LNCaP clone FGC (cell line): ENCODE measurements at regions not wholly inside any gene's neighbourhood (a gene's known extent, or its start where the extent isn't known, plus 50 kb on each side); places are given as distances from the start of the nearest gene placed in this dataset.

Experiments
- DNase-seq: peaks from one replicate; pipeline ENCODE4 v3.0.0-alpha.2; 2011; ENCODE audit warnings: low read depth
- H3K4me3 ChIP-seq: 2 replicates; pipeline ENCODE4 v1.5.1; 2011; ENCODE audit warnings: mild to moderate bottlenecking, low read depth, low read length, control low read depth
- CTCF ChIP-seq: IDR thresholded peaks from 2 replicates; pipeline ENCODE4 v1.5.1; 2012; ENCODE audit warnings: mild to moderate bottlenecking; ENCODE audit not compliant: control insufficient read depth, insufficient read depth; ENCODE audit errors: extremely low read depth

- H3K4me3 ChIP-seq: no peak overlapping the region
- no peak for DNase-seq
- TF ChIP-seq CTCF: no peak
Observed at GRCh38 chr20:5492937-5493336, 117.9 kb downstream of the GPCPD1 start.

- H3K4me3 ChIP-seq: no peak overlapping the region
- TF ChIP-seq CTCF: no peak
- DNase-seq: no peak
Observed at GRCh38 chr20:5491455-5491854, 119.4 kb downstream of the GPCPD1 start.

- TF ChIP-seq CTCF: no peak
- no peak for DNase-seq
- no peak overlapping the region for H3K4me3 ChIP-seq
Observed at GRCh38 chr20:5489601-5490000, 121.2 kb downstream of the GPCPD1 start.

- H3K4me3 ChIP-seq: no peak overlapping the region
- TF ChIP-seq CTCF: no peak
- DNase-seq: no peak
Observed at GRCh38 chr20:5488823-5489222, 122.0 kb downstream of the GPCPD1 start.

GRCh38 chr20:5486377-5487054 lies 124.3 kb downstream of the GPCPD1 start:
- no peak overlapping the region for H3K4me3 ChIP-seq
- no peak for TF ChIP-seq CTCF
- DNase-seq: no peak

- no peak overlapping the region for H3K4me3 ChIP-seq
- DNase-seq: no peak
- no peak for TF ChIP-seq CTCF
Observed at GRCh38 chr20:5484926-5485325, 125.9 kb downstream of the GPCPD1 start.

GRCh38 chr20:5484346-5484745 lies 126.5 kb downstream of the GPCPD1 start:
- no peak overlapping the region for H3K4me3 ChIP-seq
- no peak for TF ChIP-seq CTCF
- no peak for DNase-seq
